DMS 273 (cell line): ENCODE measurements at regions not wholly inside any gene's neighbourhood (a gene's known extent, or its start where the extent isn't known, plus 50 kb on each side); places are given as distances from the start of the nearest gene placed in this dataset.
"Not testable (repeated sequence)": the region's sequence is repeated elsewhere in the genome, so short reads cannot be mapped to it uniquely, and the experiment has no call there.

Source experiments
- DNase-seq: peaks from one replicate; lab custom pipeline; 2025; ENCODE audit not compliant: unreplicated experiment; lab: John Stamatoyannopoulos, UW

- DNase-seq: not testable (repeated sequence)
Observed at GRCh38 chr12:43193096-43193495, 358.9 kb downstream of the ADAMTS20 start.

- not testable (repeated sequence) for DNase-seq
Observed at GRCh38 chr12:43192442-43192841, 359.6 kb downstream of the ADAMTS20 start.

GRCh38 chr12:43180242-43180641 lies 371.8 kb downstream of the ADAMTS20 start:
- DNase-seq: no peak

DNA sequence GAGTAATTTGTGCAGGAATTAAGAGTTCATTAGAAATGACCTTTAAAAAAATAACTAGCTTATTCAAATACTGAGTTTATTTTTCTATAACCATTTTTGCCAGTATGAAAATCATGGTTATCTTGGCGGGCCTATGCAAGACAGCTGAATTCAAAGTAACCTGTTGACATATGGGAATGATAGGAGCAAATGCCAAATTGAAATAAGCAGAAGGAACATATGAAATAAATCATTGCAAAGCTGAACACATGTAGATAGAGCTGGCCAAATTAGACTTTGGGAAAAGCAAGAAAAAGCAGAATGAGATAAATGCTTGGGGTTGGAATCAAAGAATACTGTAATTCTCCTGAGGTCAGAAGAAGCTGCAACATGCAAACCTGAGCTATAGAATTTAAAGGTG lies 372.5 kb downstream of the ADAMTS20 start:
- DNase-seq: no peak

DNA sequence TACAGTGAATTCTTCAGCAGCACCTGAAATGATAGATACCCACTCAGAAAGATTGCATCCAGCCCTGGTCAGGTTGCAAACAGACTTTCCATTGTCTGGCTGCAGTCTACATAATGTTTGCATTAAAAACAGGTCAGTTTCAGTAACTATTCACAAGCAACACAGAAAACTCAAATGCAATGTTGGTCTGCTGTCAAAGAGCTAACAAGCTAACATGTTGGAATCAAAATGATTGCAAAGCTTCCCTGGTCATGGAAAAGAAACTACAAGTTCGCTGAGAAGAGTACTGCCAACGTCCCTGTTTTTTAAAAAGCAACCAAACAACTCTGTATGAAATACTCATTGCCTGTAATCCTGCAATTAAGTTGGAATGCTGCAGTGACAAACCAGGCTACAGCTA lies 374.7 kb downstream of the ADAMTS20 start:
- no peak for DNase-seq

GRCh38 chr12:43169115-43169681 lies 382.8 kb downstream of the ADAMTS20 start:
- DNase-seq: no peak

GRCh38 chr12:43167691-43168090 lies 384.3 kb downstream of the ADAMTS20 start:
- no peak for DNase-seq

DNA sequence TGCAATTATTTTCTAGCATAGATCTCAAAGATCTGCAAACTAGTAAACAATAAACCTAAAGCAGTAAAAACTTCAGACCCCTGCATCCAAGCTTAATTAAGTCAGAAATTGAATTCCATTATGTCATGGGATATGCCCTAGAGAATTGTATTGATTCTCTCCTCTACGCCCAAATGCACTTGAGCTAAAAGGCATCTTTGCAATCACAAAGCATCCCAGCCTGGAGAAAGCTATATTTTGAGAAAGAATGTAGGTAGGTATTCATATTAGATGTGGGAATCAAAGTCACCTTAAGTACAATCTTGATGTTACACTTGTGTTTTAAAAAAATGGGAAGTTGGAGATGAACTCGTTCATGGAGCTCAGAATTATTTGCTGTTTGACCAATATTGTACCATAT lies 386.7 kb downstream of the ADAMTS20 start:
- DNase-seq: no peak

DNA sequence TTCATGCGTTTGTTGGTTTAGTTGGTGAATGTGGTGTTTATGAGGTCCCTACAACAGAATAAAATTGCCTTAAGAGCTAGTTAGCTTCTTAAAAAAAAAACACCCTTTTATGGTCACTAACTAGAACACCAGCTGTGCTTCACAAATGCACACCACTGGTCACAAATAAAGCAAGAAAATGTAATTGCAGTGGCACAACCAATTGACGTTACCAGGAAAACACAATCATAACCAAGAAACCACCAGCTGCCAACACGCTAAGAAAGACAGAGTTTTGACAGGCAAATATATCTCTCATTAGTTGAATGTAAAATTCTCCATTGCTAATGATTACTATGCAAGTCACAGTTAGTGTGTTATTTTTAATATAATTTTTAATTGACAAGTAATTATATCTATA lies 389.9 kb downstream of the ADAMTS20 start:
- no peak for DNase-seq

GRCh38 chr12:43159506-43159905 lies 392.5 kb downstream of the ADAMTS20 start:
- no peak for DNase-seq

DNA sequence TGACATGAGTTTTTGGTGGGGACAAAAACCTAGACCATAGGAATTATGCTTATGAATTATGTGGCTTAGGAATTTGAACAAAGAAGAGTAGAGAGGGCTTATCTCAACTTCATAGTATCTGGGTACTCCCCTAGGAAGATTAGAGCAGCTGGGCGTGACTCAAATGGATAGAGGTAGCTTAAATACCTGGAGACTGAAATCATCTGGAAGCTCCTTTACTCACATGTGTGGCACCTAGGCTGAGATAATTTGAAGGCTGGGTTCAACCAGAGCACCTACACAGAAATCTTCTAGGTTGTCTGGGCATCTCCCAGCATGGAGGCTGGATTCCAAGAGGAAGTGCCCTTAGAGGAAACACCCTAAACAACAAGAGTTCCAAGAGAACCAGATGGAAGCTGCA lies 393.9 kb downstream of the ADAMTS20 start:
- no peak for DNase-seq

- DNase-seq: no peak
Observed at GRCh38 chr12:43155376-43155775, 396.6 kb downstream of the ADAMTS20 start.

DNA sequence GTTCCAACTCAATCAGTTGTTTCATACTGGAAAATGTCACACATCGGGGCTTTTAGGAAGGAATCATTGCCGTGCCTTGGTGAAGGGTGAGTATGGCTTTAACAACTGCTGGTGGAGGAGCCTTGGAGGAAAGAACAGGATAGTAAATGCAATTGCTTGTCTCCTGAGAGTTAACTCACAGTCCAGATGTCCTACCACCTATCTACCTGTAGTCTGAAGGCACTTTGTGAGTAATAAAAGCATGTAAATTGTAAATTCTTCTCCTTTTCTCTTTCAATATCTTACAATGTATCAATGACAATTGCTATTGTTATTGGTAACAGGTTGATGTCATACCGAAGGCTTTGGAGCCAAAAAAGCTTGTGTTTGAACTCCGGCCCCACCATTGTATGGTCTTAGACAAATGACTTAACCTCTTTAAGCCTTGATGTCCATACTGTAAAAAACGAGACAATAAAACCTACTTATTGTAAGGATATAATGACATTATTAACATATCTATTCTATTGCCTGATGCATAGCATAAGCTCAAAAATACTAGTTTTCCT lies 397.4 kb downstream of the ADAMTS20 start:
- DNase-seq: no peak

DNA sequence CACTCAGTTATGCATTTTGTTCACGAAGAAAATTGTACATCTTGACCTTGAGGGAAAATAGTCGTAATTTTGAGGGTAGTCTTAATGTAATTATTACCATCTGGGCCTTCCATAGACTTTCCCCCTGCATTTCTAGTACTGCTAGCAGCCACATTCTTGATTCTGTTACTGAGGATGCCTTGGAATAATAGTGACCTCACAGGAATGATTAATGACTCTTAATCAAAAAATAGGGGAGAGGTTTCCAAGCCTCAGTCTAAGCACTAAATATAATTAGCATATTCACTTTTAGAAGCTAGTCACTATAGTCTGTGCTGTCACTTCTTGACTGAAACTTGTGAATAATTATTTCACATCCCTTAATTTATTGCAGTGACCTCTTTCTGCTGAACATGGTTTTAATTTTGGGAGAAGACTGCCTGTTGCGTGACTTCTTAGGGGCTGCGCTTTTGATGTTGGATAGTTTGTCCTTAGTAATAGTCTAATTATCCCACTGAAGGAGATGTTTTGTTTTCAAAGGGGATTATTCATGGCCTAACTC lies 400.5 kb downstream of the ADAMTS20 start:
- no peak for DNase-seq

DNA sequence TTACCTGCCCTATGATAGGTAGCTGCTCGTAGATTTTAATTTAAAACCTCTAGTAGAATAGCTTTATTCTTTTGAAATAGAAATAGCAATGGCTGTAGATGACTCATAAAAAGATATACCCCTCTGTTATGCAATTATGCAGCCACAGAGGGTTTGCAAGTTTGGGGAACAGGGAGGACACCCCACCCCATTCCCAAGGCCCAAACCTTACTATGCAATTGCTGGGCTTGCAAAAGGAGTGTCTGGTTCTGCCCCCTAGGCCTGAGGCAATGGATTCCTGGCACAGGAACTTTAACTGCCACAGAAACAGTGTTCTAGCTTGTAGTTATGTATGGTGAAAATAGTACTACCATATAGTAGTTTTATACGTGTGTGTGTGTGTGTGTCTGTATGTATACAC lies 403.3 kb downstream of the ADAMTS20 start:
- DNase-seq: no peak

- no peak for DNase-seq
Observed at GRCh38 chr12:43147878-43148277, 404.1 kb downstream of the ADAMTS20 start.

DNA sequence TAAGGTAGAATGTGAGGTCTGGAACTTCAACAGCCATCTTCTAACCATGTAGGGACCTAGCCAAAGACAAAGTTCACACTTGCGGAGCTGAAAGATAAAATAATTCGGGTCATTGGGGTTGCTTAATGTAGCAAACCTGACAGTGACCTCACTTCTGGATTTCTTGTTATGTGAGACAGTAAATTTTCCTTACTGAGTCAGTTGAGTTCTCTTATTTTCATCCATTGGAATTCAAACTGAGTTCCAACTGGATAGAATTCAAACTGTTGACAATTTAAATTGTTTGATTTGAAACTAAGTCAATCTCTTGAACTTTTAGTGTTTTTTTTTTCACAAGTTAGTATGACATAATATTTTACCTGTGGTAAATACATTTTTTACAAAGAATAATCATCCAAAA lies 406.5 kb downstream of the ADAMTS20 start:
- no peak for DNase-seq

- no peak for DNase-seq
Observed at GRCh38 chr12:43143278-43143677, 408.7 kb downstream of the ADAMTS20 start.

DNA sequence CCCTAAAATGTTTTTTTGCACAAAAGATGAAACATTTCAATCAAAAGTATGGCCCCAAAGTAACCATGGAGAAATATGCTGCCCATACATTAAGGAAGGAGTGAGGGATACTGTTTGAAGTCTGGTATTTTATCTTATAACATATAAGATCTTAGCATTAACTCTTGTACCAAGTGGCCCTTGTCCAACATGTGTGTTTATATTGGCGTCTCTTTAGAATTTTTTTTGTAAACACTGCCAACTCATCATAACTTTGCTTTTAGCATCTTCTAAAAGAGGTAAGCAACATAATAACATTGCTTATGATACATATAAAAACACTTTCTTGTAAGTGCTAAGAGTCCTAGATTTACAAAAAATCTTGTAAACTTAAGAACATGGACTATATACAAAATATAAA lies 419.7 kb downstream of the ADAMTS20 start:
- no peak for DNase-seq

- DNase-seq: no peak
Observed at GRCh38 chr12:43131301-43131700, 420.7 kb downstream of the ADAMTS20 start.

GRCh38 chr12:43127886-43128549 lies 424.0 kb downstream of the ADAMTS20 start:
- DNase-seq: no peak

DNA sequence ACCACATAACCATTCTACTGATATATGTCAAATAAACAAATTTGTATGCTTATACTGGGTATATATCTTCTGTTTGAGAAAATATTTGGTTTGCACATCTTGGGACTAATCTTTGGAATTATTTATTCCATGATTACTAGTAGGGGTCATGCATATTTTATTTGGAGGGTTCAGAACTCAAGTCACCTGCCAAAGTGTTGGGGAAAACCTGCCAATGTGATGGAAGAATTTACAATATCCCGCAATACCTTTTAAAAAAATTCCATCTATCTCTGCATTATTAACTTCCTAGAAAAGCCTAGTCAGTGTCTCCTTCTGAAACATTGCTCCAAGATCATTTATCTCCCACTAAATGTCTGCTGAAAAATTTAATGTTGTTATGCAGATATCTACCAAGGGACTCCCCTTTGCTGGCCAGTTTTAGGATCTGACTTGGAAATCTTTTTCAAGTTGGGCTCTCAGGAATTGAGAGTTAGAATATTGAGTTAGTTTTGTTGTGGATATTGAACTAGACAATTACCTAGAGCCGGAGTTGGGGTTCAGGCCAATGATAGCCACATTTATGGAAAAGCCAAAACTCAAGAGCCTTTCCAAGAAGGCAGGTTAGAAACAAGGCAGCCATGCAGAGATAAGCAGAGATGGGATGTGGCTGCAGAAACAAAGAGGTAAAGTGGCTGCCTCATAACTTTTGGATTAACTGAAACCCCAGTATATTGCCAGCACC lies 425.2 kb downstream of the ADAMTS20 start:
- DNase-seq: no peak
